ENCODE measurements at regions not wholly inside any gene's neighbourhood (a gene's known extent, or its start where the extent isn't known, plus 50 kb on each side); places are given as distances from the start of the nearest gene placed in this dataset.

- DNase-seq (ENCODE audit: low read depth, low spot score), result peak; percentile 34
Measured at GRCh38 chr16:63289834-63290460, 1253.7 kb upstream of the CDH8 start.

GRCh38 chr16:63287401-63287800 lies 1251.2 kb upstream of the CDH8 start:
- DNase-seq (ENCODE audit: low read depth, low spot score), result no peak

- no peak for DNase-seq (ENCODE audit: low read depth, low spot score)
Measured at GRCh38 chr16:63283721-63284120, 1247.5 kb upstream of the CDH8 start.

- DNase-seq (ENCODE audit: low read depth, low spot score), result no peak
Measured at GRCh38 chr16:63244631-63245030, 1208.4 kb upstream of the CDH8 start.

GRCh38 chr16:63241497-63242028 lies 1205.3 kb upstream of the CDH8 start:
- no peak for DNase-seq (ENCODE audit: low read depth, low spot score)

GRCh38 chr16:63239065-63239570 lies 1202.9 kb upstream of the CDH8 start:
- no peak for DNase-seq (ENCODE audit: low read depth, low spot score)

- no peak for DNase-seq (ENCODE audit: low read depth, low spot score)
Measured at GRCh38 chr16:63230421-63231040, 1194.3 kb upstream of the CDH8 start.

- no peak for DNase-seq (ENCODE audit: low read depth, low spot score)
Measured at GRCh38 chr16:63228259-63228658, 1192.0 kb upstream of the CDH8 start.

- no peak for DNase-seq (ENCODE audit: low read depth, low spot score)
Measured at GRCh38 chr16:63223851-63224250, 1187.6 kb upstream of the CDH8 start.

GRCh38 chr16:63216696-63217423 lies 1180.6 kb upstream of the CDH8 start:
- no peak for DNase-seq (ENCODE audit: low read depth, low spot score)

- no peak for DNase-seq (ENCODE audit: low read depth, low spot score)
Measured at GRCh38 chr16:63201851-63202250, 1165.6 kb upstream of the CDH8 start.

GRCh38 chr16:63200940-63201339 lies 1164.7 kb upstream of the CDH8 start:
- DNase-seq (ENCODE audit: low read depth, low spot score), result no peak

- DNase-seq (ENCODE audit: low read depth, low spot score), result no peak
Measured at GRCh38 chr16:63195336-63195735, 1159.1 kb upstream of the CDH8 start.

- DNase-seq (ENCODE audit: low read depth, low spot score), result no peak
Measured at GRCh38 chr16:63192980-63193379, 1156.7 kb upstream of the CDH8 start.

- DNase-seq (ENCODE audit: low read depth, low spot score), result no peak
Measured at GRCh38 chr16:63188086-63188771, 1152.0 kb upstream of the CDH8 start.

GRCh38 chr16:63187638-63188037 lies 1151.4 kb upstream of the CDH8 start:
- no peak for DNase-seq (ENCODE audit: low read depth, low spot score)

GRCh38 chr16:63185235-63185780 lies 1149.1 kb upstream of the CDH8 start:
- no peak for DNase-seq (ENCODE audit: low read depth, low spot score)

- DNase-seq (ENCODE audit: low read depth, low spot score), result no peak
Measured at GRCh38 chr16:63183743-63184142, 1147.5 kb upstream of the CDH8 start.

GRCh38 chr16:63175313-63175712 lies 1139.1 kb upstream of the CDH8 start:
- DNase-seq (ENCODE audit: low read depth, low spot score), result no peak

GRCh38 chr16:63174801-63175200 lies 1138.6 kb upstream of the CDH8 start:
- DNase-seq (ENCODE audit: low read depth, low spot score), result no peak

- DNase-seq (ENCODE audit: low read depth, low spot score), result no peak
Measured at GRCh38 chr16:63171545-63171944, 1135.3 kb upstream of the CDH8 start.

- DNase-seq (ENCODE audit: low read depth, low spot score), result no peak
Measured at GRCh38 chr16:63169100-63169499, 1132.9 kb upstream of the CDH8 start.

Data from ELF-1 (cell line).